ENCODE measurements at regions not wholly inside any gene's neighbourhood (a gene's known extent, or its start where the extent isn't known, plus 50 kb on each side); places are given as distances from the start of the nearest gene placed in this dataset.

GRCh38 chr4:171565130-171565788 is 247.9 kb upstream of the GALNTL6 start (continued):
- TF ChIP-seq SIN3A (conservative IDR thresholded peaks at IDR 0.05 in 1 of 2, IDR thresholded peaks at IDR 0.05 in 1 of 2; ENCODE audit: low read depth in 1 of 2, low read length in 2 of 2): no peak
